ENCODE measurements at regions not wholly inside any gene's neighbourhood (a gene's known extent, or its start where the extent isn't known, plus 50 kb on each side); places are given as distances from the start of the nearest gene placed in this dataset.

DNA sequence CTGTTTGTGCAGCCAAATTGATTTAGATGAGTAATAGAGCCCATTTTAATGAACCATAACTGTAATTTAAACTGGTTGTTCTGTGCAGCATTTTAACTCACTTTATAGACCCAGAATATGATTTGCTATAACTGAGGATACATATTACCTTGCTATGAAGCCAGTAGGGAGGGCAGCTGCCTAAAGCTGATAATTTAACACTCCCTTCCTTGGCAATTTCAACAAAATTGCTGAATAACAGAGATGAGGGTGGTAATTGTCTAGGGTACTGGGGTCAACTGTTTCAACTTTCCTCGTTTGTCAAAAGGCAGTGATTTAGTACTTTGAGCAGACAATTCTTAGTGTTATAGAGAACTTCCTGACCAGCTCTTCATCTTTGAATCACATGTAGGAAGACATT lies 304.9 kb upstream of the POU1F1 start:
- no peaks in the 10 kb centered on the region for H3K36me3 ChIP-seq (ENCODE audit: insufficient read depth, low read length)
- no peaks in the 10 kb centered on the region for H3K27me3 ChIP-seq (ENCODE audit: insufficient read depth, low read length, poor library complexity)
- TF ChIP-seq, protein P1, sequence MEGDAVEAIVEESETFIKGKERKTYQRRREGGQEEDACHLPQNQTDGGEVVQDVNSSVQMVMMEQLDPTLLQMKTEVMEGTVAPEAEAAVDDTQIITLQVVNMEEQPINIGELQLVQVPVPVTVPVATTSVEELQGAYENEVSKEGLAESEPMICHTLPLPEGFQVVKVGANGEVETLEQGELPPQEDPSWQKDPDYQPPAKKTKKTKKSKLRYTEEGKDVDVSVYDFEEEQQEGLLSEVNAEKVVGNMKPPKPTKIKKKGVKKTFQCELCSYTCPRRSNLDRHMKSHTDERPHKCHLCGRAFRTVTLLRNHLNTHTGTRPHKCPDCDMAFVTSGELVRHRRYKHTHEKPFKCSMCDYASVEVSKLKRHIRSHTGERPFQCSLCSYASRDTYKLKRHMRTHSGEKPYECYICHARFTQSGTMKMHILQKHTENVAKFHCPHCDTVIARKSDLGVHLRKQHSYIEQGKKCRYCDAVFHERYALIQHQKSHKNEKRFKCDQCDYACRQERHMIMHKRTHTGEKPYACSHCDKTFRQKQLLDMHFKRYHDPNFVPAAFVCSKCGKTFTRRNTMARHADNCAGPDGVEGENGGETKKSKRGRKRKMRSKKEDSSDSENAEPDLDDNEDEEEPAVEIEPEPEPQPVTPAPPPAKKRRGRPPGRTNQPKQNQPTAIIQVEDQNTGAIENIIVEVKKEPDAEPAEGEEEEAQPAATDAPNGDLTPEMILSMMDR (IDR thresholded peaks at IDR 0.05; ENCODE audit: borderline replicate concordance, extremely low read depth, low read length, poor library complexity, severe bottlenecking): no peak
- TF ChIP-seq EZH2 (IDR thresholded peaks at IDR 0.05; ENCODE audit: borderline replicate concordance, low read depth, low read length, severe bottlenecking): no peak
- no peak overlapping the region for H3K4me3 ChIP-seq (ENCODE audit: low read depth in 1 of 2, low read length in 2 of 2)
- no peaks in the 10 kb centered on the region for H3K9me3 ChIP-seq (ENCODE audit: insufficient read depth, low read length, severe bottlenecking)
- H3K79me2 ChIP-seq (ENCODE audit: insufficient read depth, low read length): no peaks in the 10 kb centered on the region
- H4K20me1 ChIP-seq (ENCODE audit: insufficient read depth, low read length): no peaks in the 10 kb centered on the region
- H3K4me2 ChIP-seq (ENCODE audit: insufficient read depth, low read length): no peak overlapping the region
- ATAC-seq (ENCODE audit: insufficient read depth, low read depth) (no peak), DNase-seq (no peak)
- no peak overlapping the region for H3K9ac ChIP-seq (ENCODE audit: low read depth, low read length)
- H3K4me1 ChIP-seq (ENCODE audit: insufficient read depth, low read length): no peaks in the 10 kb centered on the region
- H2AFZ ChIP-seq (ENCODE audit: low read depth, low read length): no peak overlapping the region
- H3K27ac ChIP-seq (ENCODE audit: low read length): no peak overlapping the region

DNA sequence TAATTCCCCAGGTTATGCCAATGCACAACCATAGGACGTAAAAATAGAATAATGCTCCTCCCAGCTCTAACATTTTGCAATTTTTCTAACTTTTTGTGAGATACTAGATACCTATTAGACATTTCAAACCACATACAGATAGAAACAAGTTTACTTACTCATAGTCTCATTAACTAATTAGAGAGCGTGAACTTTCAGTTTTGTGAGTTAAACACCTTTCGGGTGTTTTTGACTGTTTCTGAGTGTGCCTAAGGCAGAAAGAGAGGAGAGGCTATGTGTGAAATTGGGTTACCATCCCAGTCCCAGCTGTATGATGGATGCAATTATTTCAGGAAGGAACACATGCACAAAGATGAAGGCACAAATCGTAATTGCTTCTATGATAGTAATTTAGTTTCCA lies 300.4 kb upstream of the POU1F1 start:
- no peaks in the 10 kb centered on the region for H3K4me1 ChIP-seq (ENCODE audit: insufficient read depth, low read length)
- no peak for ATAC-seq (ENCODE audit: insufficient read depth, low read depth)
- DNase-seq: no peak
- no peak overlapping the region for H3K9ac ChIP-seq (ENCODE audit: low read depth, low read length)
- no peaks in the 10 kb centered on the region for H4K20me1 ChIP-seq (ENCODE audit: insufficient read depth, low read length)
- H3K9me3 ChIP-seq (ENCODE audit: insufficient read depth, low read length, severe bottlenecking): no peaks in the 10 kb centered on the region
- H3K4me2 ChIP-seq (ENCODE audit: insufficient read depth, low read length): no peak overlapping the region
- H3K27me3 ChIP-seq (ENCODE audit: insufficient read depth, low read length, poor library complexity): no peaks in the 10 kb centered on the region
- H2AFZ ChIP-seq (ENCODE audit: low read depth, low read length): no peak overlapping the region
- TF ChIP-seq EZH2 (IDR thresholded peaks at IDR 0.05; ENCODE audit: borderline replicate concordance, low read depth, low read length, severe bottlenecking): no peak
- TF ChIP-seq, protein P1 (IDR thresholded peaks at IDR 0.05; ENCODE audit: borderline replicate concordance, extremely low read depth, low read length, poor library complexity, severe bottlenecking): no peak
- no peak overlapping the region for H3K27ac ChIP-seq (ENCODE audit: low read length)
- no peaks in the 10 kb centered on the region for H3K79me2 ChIP-seq (ENCODE audit: insufficient read depth, low read length)
- no peak overlapping the region for H3K4me3 ChIP-seq (ENCODE audit: low read depth in 1 of 2, low read length in 2 of 2)
- no peaks in the 10 kb centered on the region for H3K36me3 ChIP-seq (ENCODE audit: insufficient read depth, low read length)

DNA sequence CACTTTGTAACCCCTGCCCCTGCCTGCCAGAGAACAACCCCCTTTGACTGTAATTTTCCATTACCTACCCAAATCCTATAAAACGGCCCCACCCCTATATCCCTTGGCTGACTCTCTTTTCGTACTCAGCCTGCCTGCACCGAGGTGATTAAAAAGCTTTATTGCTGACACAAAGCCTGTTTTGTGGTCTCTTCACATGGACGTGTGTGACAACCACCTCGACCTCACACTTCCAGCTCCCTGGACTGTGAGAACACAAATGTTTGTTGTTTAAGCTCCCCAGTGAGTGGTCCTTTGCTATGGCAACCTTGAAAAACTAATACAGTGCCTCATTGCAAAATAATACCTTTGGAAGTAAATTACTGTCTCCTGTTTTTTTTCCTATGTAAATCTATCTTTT lies 299.2 kb upstream of the POU1F1 start:
- Histone ChIP-seq H3K27me3 (ENCODE audit: insufficient read depth, low read length, poor library complexity) (no peaks in the 10 kb centered on the region), H3K27ac (ENCODE audit: low read length) (no peak overlapping the region), H3K9me3 (ENCODE audit: insufficient read depth, low read length, severe bottlenecking) (no peaks in the 10 kb centered on the region), H2AFZ (ENCODE audit: low read depth, low read length) (no peak overlapping the region), H3K4me3 (ENCODE audit: low read depth in 1 of 2, low read length in 2 of 2) (no peak overlapping the region), H3K4me1 (ENCODE audit: insufficient read depth, low read length) (no peaks in the 10 kb centered on the region), H3K4me2 (ENCODE audit: insufficient read depth, low read length) (no peak overlapping the region), H4K20me1 (ENCODE audit: insufficient read depth, low read length) (no peaks in the 10 kb centered on the region), H3K79me2 (ENCODE audit: insufficient read depth, low read length) (no peaks in the 10 kb centered on the region), H3K9ac (ENCODE audit: low read depth, low read length) (no peak overlapping the region), H3K36me3 (ENCODE audit: insufficient read depth, low read length) (no peaks in the 10 kb centered on the region)
- no peak for TF ChIP-seq EZH2 (IDR thresholded peaks at IDR 0.05; ENCODE audit: borderline replicate concordance, low read depth, low read length, severe bottlenecking)
- TF ChIP-seq, protein P1 (IDR thresholded peaks at IDR 0.05; ENCODE audit: borderline replicate concordance, extremely low read depth, low read length, poor library complexity, severe bottlenecking): no peak
- ATAC-seq (ENCODE audit: insufficient read depth, low read depth) (no peak), DNase-seq (no peak)

DNA sequence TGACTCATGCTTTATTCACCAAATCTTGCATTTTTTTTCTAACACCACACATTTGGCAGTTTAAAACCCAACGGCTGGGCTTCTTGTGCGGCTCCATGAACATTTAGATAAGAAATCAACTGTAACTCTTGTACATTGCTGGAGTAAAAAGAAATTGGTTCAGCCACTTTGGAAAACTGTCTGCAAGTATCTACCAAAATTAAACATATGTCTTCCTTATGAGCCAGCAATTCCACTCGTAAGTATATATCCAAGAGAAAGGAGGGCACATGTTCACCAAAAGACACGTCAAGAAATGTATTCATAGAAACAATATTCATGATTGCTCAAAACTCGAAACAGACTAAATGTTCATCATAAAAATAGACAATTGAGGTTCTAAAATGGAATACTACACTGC lies 291.9 kb upstream of the POU1F1 start:
- no peak overlapping the region for H3K4me3 ChIP-seq (ENCODE audit: low read depth in 1 of 2, low read length in 2 of 2)
- no peak for ATAC-seq (ENCODE audit: insufficient read depth, low read depth)

More for the DNA sequence above, 291.9 kb upstream of the POU1F1 start:
- TF ChIP-seq, protein P1 (IDR thresholded peaks at IDR 0.05; ENCODE audit: borderline replicate concordance, extremely low read depth, low read length, poor library complexity, severe bottlenecking): no peak
- no peak for TF ChIP-seq EZH2 (IDR thresholded peaks at IDR 0.05; ENCODE audit: borderline replicate concordance, low read depth, low read length, severe bottlenecking)
- Histone ChIP-seq H3K36me3 (ENCODE audit: insufficient read depth, low read length) (no peaks in the 10 kb centered on the region), H3K4me2 (ENCODE audit: insufficient read depth, low read length) (no peak overlapping the region), H3K27me3 (ENCODE audit: insufficient read depth, low read length, poor library complexity) (no peaks in the 10 kb centered on the region), H3K27ac (ENCODE audit: low read length) (no peak overlapping the region), H3K4me1 (ENCODE audit: insufficient read depth, low read length) (no peaks in the 10 kb centered on the region), H4K20me1 (ENCODE audit: insufficient read depth, low read length) (no peaks in the 10 kb centered on the region), H2AFZ (ENCODE audit: low read depth, low read length) (no peak overlapping the region), H3K79me2 (ENCODE audit: insufficient read depth, low read length) (no peaks in the 10 kb centered on the region), H3K9ac (ENCODE audit: low read depth, low read length) (no peak overlapping the region), H3K9me3 (ENCODE audit: insufficient read depth, low read length, severe bottlenecking) (no peaks in the 10 kb centered on the region)
- no peak for DNase-seq

All from DND-41 (cell line).